Spleen (tissue), 11 donors: ENCODE measurements at regions not wholly inside any gene's neighbourhood (a gene's known extent, or its start where the extent isn't known, plus 50 kb on each side); places are given as distances from the start of the nearest gene placed in this dataset.
"Not testable (repeated sequence)": the region's sequence is repeated elsewhere in the genome, so short reads cannot be mapped to it uniquely, and the experiment has no call there.

ENCODE experiments used
- DNase-seq: peaks from one replicate; pipeline ENCODE4 v3.0.0-alpha.2; 2020
- H3K27ac ChIP-seq, 8 donors: fragments of 200-600 bp; sonication (generic) in 7 of 8; 1 replicate in 4 of 8; 2 replicates in 4 of 8; pipeline versions ENCODE4 v1.5.0 to v1.8.0; 2016 to 2021; ENCODE audit warnings: inconsistent platforms in 4 of 8, mild to moderate bottlenecking in 4 of 8, moderate library complexity in 1 of 8
- H3K27me3 ChIP-seq, 7 donors: fragments of 200-600 bp; sonication (generic) in 6 of 7; replicated peaks in 1 of 7; 1 replicate in 4 of 7; 2 replicates in 3 of 7; pipeline versions ENCODE4 v1.5.0 to v1.8.0; 2016 to 2021; ENCODE audit warnings: inconsistent platforms in 3 of 7, mild to moderate bottlenecking in 1 of 7
- H3K36me3 ChIP-seq, 6 donors: fragments of 200-600 bp; sonication (generic) in 5 of 6; 1 replicate in 4 of 6; 2 replicates in 2 of 6; pipeline versions ENCODE4 v1.5.0 to v1.8.0; 2016 to 2021; ENCODE audit warnings: inconsistent platforms in 2 of 6
- H3K4me1 ChIP-seq, 6 donors: fragments of 200-600 bp; sonication (generic) in 5 of 6; 1 replicate in 3 of 6; 2 replicates in 3 of 6; pipeline versions ENCODE4 v1.5.0 to v1.8.0; 2016 to 2021; ENCODE audit warnings: inconsistent platforms in 3 of 6
- H3K4me3 ChIP-seq, 8 donors: fragments of 200-600 bp; sonication (generic) in 7 of 8; 1 replicate in 4 of 8; 2 replicates in 4 of 8; pipeline versions ENCODE4 v1.5.0 to v1.8.0; 2016 to 2021; ENCODE audit warnings: inconsistent platforms in 4 of 8, mild to moderate bottlenecking in 4 of 8, moderate library complexity in 2 of 8
- H3K9me3 ChIP-seq, 8 donors: fragments of 200-600 bp; sonication (generic) in 7 of 8; 1 replicate in 4 of 8; 2 replicates in 4 of 8; pipeline versions ENCODE4 v1.5.0 to v1.8.0; 2016 to 2021; ENCODE audit warnings: inconsistent platforms in 4 of 8
- POLR2A ChIP-seq, 3 donors: fragments of 450-650 bp; IDR thresholded peaks; one replicate each; pipeline ENCODE4 v1.5.1; 2017; ENCODE audit warnings: antibody characterized with exemption in 3 of 3, mild to moderate bottlenecking in 1 of 3
- POLR2AphosphoS5 ChIP-seq, 3 donors: sonication (generic); formaldehyde crosslinking; IDR thresholded peaks; one replicate each; pipeline ENCODE4 v1.5.1; 2017; ENCODE audit warnings: antibody characterized with exemption in 3 of 3
- WGBS, 5 donors: extraction: QIAGEN DNeasy Blood & Tissue Kit in 3 of 5; methylation state at CpG; one replicate each; pipeline versions ENCODE4 v1.1.5 to v1.1.7; 2013 to 2018; 5-methylcytosine and 5-hydroxymethylcytosine counted together
- intact Hi-C: fragments of 100-400 bp; cut with DNase I; formaldehyde crosslinking; loops from one replicate; pipeline ENCODE4 v1.15.0; 2023; ENCODE audit warnings: low total_unique reads
- TF ChIP-seq, protein P1 (sequence below), 11 experiments: fragments of 200-600 bp in 7 of 11; fragments of 450-650 bp in 4 of 11; sonication (generic) in 4 of 11; IDR thresholded peaks in 8 of 11; conservative IDR thresholded peaks in 3 of 11; 1 replicate in 7 of 11; 2 replicates in 4 of 11; pipeline versions ENCODE4 v1.4.0 to v1.8.0; 2016 to 2021; ENCODE audit warnings: antibody characterized with exemption in 11 of 11, inconsistent platforms in 4 of 11, mild to moderate bottlenecking in 1 of 11
- donor health status: healthy with polysubstance abuse.
- donor health status: DM: no; HTN: no; CAD: no; lungs with moderate emphysema.
- donor health status: DM: no; HTN: no; CAD: no.
- donor health status: Bipolar disorder and iron deficiency.
- donor health status: healthy.
- donor health status: DM: no; HTN: no; CAD: no.
- donor health status: DM: yes; HTN: yes; CAD: no.

- intact Hi-C loops, H3K36me3 ChIP-seq, DNase-seq, H3K4me3 ChIP-seq, H3K27me3 ChIP-seq, H3K27ac ChIP-seq, H3K9me3 ChIP-seq, H3K4me1 ChIP-seq: not testable (repeated sequence)
- WGBS, 5 donors, result 74 to 89% (median 81%) methylated on average over 1 of the region's 2 CpGs
Observed at GRCh38 chr6:26928190-26928589, 268.6 kb upstream of the ZNF322 start.

DNA sequence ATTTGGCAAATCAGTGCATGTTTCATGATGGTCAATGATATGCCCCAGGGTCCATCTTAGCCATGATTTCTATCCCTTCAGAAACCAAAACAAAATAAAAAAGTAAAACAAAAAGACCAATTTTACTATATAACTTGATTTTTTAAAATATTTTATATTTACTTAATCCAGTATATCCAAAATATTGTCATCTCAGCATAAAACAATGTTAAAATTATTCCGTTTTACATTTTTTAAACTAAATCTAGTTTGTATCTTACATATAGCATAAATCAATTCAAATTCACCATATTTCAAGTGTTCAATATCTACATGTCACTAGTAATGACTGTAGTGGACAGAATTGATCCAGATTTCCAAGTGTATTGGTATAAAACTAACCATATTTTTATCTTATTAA, 277.7 kb upstream of the ZNF322 start:
- H3K9me3 ChIP-seq, H3K36me3 ChIP-seq, intact Hi-C loops, H3K4me1 ChIP-seq, DNase-seq, H3K4me3 ChIP-seq, H3K27me3 ChIP-seq, H3K27ac ChIP-seq: not testable (repeated sequence)
- WGBS, 5 donors, result 81 to 94% (median 89%) methylated on average over 1 of the region's 1 CpG

DNA sequence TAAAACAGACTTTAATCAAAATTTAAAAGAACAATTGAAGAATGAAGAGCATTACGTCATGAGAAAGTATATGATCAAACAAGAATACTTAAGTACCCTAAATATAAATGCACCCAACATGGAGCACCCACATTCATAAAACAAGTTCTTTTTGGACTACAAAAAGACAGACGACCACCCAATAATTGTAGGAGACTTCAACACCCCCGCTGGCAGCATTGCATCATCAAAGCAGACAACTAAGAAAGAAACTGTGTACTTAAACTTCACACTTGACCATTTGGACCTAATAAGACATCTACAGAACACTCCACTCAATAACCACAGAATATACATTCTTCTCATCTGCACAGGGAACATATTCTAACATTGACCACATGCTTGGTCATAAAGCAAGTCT, 291.7 kb upstream of the ZNF322 start:
- WGBS, 5 donors, result 86 to 92% (median 90%) methylated on average over 3 of the region's 3 CpGs
- H3K4me3 ChIP-seq, DNase-seq, H3K36me3 ChIP-seq, H3K27ac ChIP-seq, H3K27me3 ChIP-seq, H3K4me1 ChIP-seq, intact Hi-C loops: not testable (repeated sequence)
- H3K9me3 ChIP-seq, result peaks cover 0 to 12% (median 0%) of the 10 kb centered on the region in 8 donors

DNA sequence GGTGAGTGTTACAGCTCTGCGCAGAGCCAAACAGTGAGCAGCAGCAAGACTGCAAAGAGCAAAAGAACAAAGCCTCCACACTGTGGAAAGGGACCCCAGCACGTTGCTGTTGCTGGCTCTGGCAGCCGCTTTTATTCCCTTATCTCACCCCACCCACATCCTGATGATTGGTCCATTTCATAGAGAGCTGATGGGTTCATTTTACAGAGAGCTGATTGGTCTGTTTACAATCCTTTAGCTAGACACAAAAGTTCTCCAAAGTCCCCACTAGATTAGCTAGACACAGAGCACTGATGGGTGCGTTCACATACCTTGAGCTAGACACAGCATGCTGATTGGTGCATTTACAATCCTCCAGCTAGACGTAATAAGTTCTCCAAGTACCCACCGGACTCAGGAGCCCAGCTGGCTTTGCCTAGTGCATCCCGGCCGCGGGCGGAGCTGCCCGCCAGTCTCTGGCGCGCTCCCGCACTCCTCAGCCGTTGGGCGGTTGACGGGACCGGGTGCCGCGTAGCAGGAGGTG, 291.4 kb upstream of the PRSS16 start:
- H3K4me1 ChIP-seq, intact Hi-C loops, H3K9me3 ChIP-seq, H3K27me3 ChIP-seq, H3K36me3 ChIP-seq: not testable (repeated sequence)
- Histone ChIP-seq H3K4me3 (peak overlapping the region; percentile 39 to 77 (median 58)), H3K27ac (peak overlapping the region in 7 of 8 donors; percentile 87 to 93 (median 89))
- TF ChIP-seq POLR2A (IDR thresholded peaks at IDR 0.05) (peak in 1 of 3 donors; percentile 20), POLR2AphosphoS5 (IDR thresholded peaks at IDR 0.05) (peak in 2 of 3 donors; percentile 38 to 59)
- WGBS, 5 donors, result 0 to 35% (median 21%) methylated on average over 4 to 16 of the region's 20 CpGs
- peak; percentile 68 for DNase-seq

DNA sequence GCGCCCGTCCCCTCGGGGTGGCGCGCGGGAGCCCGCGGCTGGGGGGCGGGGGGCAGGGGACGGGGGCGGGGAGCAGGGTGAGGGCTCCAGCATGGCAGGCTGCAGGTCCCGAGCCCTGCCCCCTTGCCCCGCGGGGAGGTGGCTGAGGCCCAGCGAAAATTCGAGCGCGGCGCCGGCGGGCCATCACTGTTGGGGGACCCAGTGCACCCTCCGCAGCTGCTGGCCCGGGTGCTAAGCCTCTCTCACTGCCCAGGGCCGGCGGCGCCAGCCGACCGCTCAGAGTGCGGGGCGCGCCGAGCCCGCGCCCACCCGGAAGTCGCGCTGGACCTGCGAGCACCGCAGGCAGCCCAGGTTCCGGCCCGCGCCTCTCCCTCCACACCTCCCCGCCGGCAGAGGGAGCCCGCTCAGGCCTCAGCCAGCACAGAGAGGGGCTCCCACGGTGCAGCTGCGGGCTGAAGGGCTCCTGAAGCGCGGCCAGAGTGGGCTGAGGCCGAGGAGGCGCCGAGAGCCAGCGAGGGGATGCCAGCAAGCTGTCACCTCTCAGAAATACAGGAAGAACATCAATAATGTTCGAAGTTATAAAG, 290.8 kb upstream of the PRSS16 start:
- DNase-seq, result peak; percentile 96
- 1 to 3% (median 2%) methylated on average over 9 to 50 of the region's 54 CpGs for WGBS, 5 donors
- H3K9me3 ChIP-seq, H3K36me3 ChIP-seq, H3K4me1 ChIP-seq, H3K27me3 ChIP-seq, intact Hi-C loops: not testable (repeated sequence)
- TF ChIP-seq, protein P1, sequence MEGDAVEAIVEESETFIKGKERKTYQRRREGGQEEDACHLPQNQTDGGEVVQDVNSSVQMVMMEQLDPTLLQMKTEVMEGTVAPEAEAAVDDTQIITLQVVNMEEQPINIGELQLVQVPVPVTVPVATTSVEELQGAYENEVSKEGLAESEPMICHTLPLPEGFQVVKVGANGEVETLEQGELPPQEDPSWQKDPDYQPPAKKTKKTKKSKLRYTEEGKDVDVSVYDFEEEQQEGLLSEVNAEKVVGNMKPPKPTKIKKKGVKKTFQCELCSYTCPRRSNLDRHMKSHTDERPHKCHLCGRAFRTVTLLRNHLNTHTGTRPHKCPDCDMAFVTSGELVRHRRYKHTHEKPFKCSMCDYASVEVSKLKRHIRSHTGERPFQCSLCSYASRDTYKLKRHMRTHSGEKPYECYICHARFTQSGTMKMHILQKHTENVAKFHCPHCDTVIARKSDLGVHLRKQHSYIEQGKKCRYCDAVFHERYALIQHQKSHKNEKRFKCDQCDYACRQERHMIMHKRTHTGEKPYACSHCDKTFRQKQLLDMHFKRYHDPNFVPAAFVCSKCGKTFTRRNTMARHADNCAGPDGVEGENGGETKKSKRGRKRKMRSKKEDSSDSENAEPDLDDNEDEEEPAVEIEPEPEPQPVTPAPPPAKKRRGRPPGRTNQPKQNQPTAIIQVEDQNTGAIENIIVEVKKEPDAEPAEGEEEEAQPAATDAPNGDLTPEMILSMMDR (IDR thresholded peaks at IDR 0.05 in 8 of 11, conservative IDR thresholded peaks at IDR 0.05 in 3 of 11), result peak in 10 of 11 experiments; percentile 33 to 81 (median 75)
- peak in 2 of 3 donors; percentile 52 to 73 for TF ChIP-seq POLR2AphosphoS5 (IDR thresholded peaks at IDR 0.05)
- H3K27ac ChIP-seq, result peak overlapping the region; percentile 63 to 93 (median 88)
- peak overlapping the region; percentile 39 to 77 (median 58) for H3K4me3 ChIP-seq

DNA sequence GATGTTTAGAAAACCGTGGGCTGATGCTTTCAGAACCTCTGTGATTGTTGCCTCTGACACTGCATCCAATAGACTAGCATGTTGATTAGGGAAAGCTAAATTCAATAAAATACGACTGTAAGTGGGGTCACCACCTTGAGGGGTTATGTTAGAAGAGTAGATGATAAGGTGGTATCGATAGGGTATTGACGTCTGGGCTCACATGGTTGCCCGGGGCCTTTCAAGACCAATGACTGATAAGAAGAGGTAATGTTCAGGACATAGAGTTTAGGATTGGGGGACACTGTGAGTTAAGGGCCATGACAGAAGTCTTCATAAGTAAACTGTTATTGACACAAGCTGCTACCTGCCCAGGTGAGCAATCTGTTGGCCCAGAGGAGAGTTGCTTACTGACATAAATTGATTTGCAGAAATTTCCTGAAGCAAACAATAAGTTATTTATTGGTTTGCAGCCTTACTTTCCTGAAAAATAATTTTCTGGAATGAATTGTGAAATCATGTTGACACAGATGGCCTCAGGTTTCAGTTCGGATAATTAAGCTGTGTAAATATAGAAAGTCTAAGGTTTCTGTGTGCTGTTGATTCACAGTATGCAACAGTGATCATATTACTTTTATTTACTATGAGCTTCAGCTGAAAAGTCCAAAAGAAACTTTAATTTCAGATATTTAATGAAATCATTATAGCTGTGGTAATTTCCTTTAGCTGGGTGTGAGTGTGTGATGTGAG, 289.9 kb upstream of the PRSS16 start:
- Histone ChIP-seq H3K27ac (peak overlapping the region in 6 of 8 donors; percentile 87 to 93 (median 90)), H3K4me3 (peak overlapping the region in 6 of 8 donors; percentile 39 to 77 (median 58))
- 79 to 93% (median 84%) methylated on average over 6 of the region's 6 CpGs for WGBS, 5 donors
- H3K36me3 ChIP-seq, intact Hi-C loops, H3K27me3 ChIP-seq, DNase-seq, H3K4me1 ChIP-seq, H3K9me3 ChIP-seq: not testable (repeated sequence)

GRCh38 chr6:26961236-26961635, 286.3 kb upstream of the PRSS16 start:
- H3K9me3 ChIP-seq, DNase-seq, H3K27me3 ChIP-seq, H3K4me3 ChIP-seq, H3K27ac ChIP-seq, intact Hi-C loops, H3K36me3 ChIP-seq, H3K4me1 ChIP-seq: not testable (repeated sequence)
